ENCODE measurements at regions not wholly inside any gene's neighbourhood (a gene's known extent, or its start where the extent isn't known, plus 50 kb on each side); places are given as distances from the start of the nearest gene placed in this dataset.
"Not testable (repeated sequence)": the region's sequence is repeated elsewhere in the genome, so short reads cannot be mapped to it uniquely, and the experiment has no call there.

DNA sequence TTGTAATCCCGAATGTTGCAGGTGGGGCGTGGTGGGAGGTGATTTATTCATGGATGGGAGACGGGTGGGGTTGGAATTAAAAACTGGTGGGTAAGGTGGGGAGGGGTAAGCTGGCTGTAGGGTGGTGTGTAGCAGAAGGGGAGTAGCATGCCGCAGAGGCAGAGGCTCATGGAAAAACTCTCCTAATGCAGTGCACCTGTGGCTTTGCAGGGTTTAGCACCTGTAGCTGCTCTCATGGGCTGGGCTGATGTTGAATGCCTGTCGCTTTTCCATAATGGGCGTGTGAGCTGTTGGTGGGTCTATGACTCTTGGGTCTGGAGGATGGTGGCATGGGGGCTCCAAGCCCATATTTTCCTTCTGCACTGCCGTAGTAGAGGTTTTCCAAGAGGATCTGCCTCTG lies 169.0 kb upstream of the ZNF519 start:
- H3K27me3 ChIP-seq (ENCODE audit: control insufficient read depth in 1 of 2, insufficient read depth in 2 of 2, low read length in 2 of 2); H3K27ac ChIP-seq (ENCODE audit: extremely low read length, insufficient read depth, low read length); H3K9me3 ChIP-seq (ENCODE audit: low read length); ATAC-seq; in situ Hi-C loops (cut with HindIII; ENCODE audit: extremely low pct_ligation_motif_present, low pct_unique_long_range_greater_than_20kb); H3K36me3 ChIP-seq (replicated peaks in 1 of 2; ENCODE audit: control insufficient read depth in 1 of 2, insufficient read depth in 2 of 2, low read length in 2 of 2); H3K4me2 ChIP-seq (ENCODE audit: low read depth, low read length); POLR2A ChIA-PET; H2AFZ ChIP-seq (ENCODE audit: low read length); H3K4me3 ChIP-seq (replicated peaks in 1 of 3; ENCODE audit: insufficient read depth in 1 of 3, low read depth in 2 of 3, low read length in 3 of 3); H3K79me2 ChIP-seq (ENCODE audit: insufficient read depth, low read length); H3K9ac ChIP-seq (ENCODE audit: insufficient read depth, low read depth, low read length); FAIRE-seq; CTCF ChIA-PET (ENCODE audit: low intra/inter-chr PET ratio, low total read pairs); H4K20me1 ChIP-seq (ENCODE audit: insufficient read depth, low read length); intact Hi-C loops (cut with micrococcal nuclease; ENCODE audit: unreplicated experiment); BruUV-seq (replicated peaks); H3K4me1 ChIP-seq (ENCODE audit: insufficient read depth, low read length); DNase-seq (ENCODE audit: low spot score): not testable (repeated sequence)
- 54% methylated on average over 7 of the region's 7 CpGs for WGBS (ENCODE audit: low lambda C conversion rate)

DNA sequence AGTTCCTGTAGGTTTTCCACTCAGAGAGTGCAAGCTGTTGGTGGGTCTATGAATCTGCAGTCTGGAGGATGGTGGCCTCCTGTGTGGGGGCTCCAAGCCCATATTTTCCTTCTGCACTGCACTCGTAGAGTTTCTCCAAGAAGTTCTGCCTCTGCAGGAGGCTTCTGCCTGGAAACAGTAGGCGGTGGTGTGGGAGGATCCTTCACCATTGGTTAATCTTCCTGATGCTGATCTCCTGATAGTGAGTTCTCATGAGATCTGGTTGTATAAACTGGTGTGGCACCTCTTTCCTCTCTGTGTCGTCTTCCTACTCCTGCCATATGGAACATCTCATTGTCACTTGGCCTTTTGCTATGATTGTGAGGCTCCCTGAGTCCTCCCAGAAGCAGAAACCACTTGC lies 162.8 kb upstream of the ZNF519 start:
- WGBS (ENCODE audit: low lambda C conversion rate) = 0% methylated on average over 1 of the region's 3 CpGs
- H3K9me3 ChIP-seq (ENCODE audit: low read length); H3K4me3 ChIP-seq (replicated peaks in 1 of 3; ENCODE audit: insufficient read depth in 1 of 3, low read depth in 2 of 3, low read length in 3 of 3); H3K9ac ChIP-seq (ENCODE audit: insufficient read depth, low read depth, low read length); ATAC-seq; H4K20me1 ChIP-seq (ENCODE audit: insufficient read depth, low read length); H2AFZ ChIP-seq (ENCODE audit: low read length); DNase-seq (ENCODE audit: low spot score); H3K27ac ChIP-seq (ENCODE audit: extremely low read length, insufficient read depth, low read length); H3K79me2 ChIP-seq (ENCODE audit: insufficient read depth, low read length); FAIRE-seq; POLR2A ChIA-PET; BruUV-seq (replicated peaks); H3K36me3 ChIP-seq (replicated peaks in 1 of 2; ENCODE audit: control insufficient read depth in 1 of 2, insufficient read depth in 2 of 2, low read length in 2 of 2); in situ Hi-C loops (cut with HindIII; ENCODE audit: extremely low pct_ligation_motif_present, low pct_unique_long_range_greater_than_20kb); H3K4me1 ChIP-seq (ENCODE audit: insufficient read depth, low read length); H3K4me2 ChIP-seq (ENCODE audit: low read depth, low read length); intact Hi-C loops (cut with micrococcal nuclease; ENCODE audit: unreplicated experiment); H3K27me3 ChIP-seq (ENCODE audit: control insufficient read depth in 1 of 2, insufficient read depth in 2 of 2, low read length in 2 of 2); CTCF ChIA-PET (ENCODE audit: low intra/inter-chr PET ratio, low total read pairs): not testable (repeated sequence)

DNA sequence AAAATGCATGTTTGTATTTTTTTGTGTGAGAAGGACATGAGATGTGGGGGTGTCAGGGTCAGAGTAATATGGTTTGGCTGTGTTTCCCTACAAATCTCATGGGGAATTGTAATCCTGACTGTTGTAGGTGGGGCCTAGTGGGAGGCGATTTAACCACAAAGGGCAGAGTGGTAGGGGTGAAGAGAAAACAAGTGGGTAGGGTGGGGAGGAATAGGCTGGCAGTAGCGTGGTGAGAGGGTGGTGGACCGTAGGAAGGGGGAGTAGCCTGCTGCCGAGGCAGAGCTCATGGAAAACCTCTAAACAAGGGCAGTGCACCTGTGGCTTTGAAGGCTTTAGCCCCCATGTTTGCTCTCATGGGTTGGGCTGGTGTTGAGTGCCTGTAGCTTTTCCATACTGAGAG lies 152.8 kb upstream of the ZNF519 start:
- no peak overlapping the region for H3K9ac ChIP-seq (ENCODE audit: insufficient read depth, low read depth, low read length)
- H4K20me1 ChIP-seq (ENCODE audit: insufficient read depth, low read length) = no peaks in the 10 kb centered on the region
- WGBS (ENCODE audit: low lambda C conversion rate) = 10% methylated on average over 3 of the region's 4 CpGs
- H2AFZ ChIP-seq (ENCODE audit: low read length) = no peak overlapping the region
- H3K4me3 ChIP-seq (replicated peaks in 1 of 3; ENCODE audit: insufficient read depth in 1 of 3, low read depth in 2 of 3, low read length in 3 of 3) = no peak overlapping the region
- ChIA-PET POLR2A (no interaction called here), CTCF (ENCODE audit: low intra/inter-chr PET ratio, low total read pairs) (no interaction called here)
- no peaks in the 10 kb centered on the region for H3K79me2 ChIP-seq (ENCODE audit: insufficient read depth, low read length)
- ATAC-seq = no peak
- no peak overlapping the region for H3K27ac ChIP-seq (ENCODE audit: extremely low read length, insufficient read depth, low read length)
- no peak for FAIRE-seq
- in situ Hi-C loops (cut with HindIII; ENCODE audit: extremely low pct_ligation_motif_present, low pct_unique_long_range_greater_than_20kb) (no loop called here), intact Hi-C loops (cut with micrococcal nuclease; ENCODE audit: unreplicated experiment) (no loop called here)
- no peaks in the 10 kb centered on the region for H3K9me3 ChIP-seq (ENCODE audit: low read length)
- no peaks in the 10 kb centered on the region for H3K36me3 ChIP-seq (replicated peaks in 1 of 2; ENCODE audit: control insufficient read depth in 1 of 2, insufficient read depth in 2 of 2, low read length in 2 of 2)
- H3K4me2 ChIP-seq (ENCODE audit: low read depth, low read length) = no peak overlapping the region
- H3K4me1 ChIP-seq (ENCODE audit: insufficient read depth, low read length) = no peaks in the 10 kb centered on the region
- DNase-seq (ENCODE audit: low spot score) = no peak
- no TSS peak for BruUV-seq (replicated peaks)
- no peaks in the 10 kb centered on the region for H3K27me3 ChIP-seq (ENCODE audit: control insufficient read depth in 1 of 2, insufficient read depth in 2 of 2, low read length in 2 of 2)
- no peak for TF ChIP-seq CREB1 (IDR thresholded peaks at IDR 0.05)
- no peak for TF ChIP-seq CREB1 (CRISPR knock-in tag; IDR thresholded peaks at IDR 0.05)
- TF ChIP-seq, protein P1, sequence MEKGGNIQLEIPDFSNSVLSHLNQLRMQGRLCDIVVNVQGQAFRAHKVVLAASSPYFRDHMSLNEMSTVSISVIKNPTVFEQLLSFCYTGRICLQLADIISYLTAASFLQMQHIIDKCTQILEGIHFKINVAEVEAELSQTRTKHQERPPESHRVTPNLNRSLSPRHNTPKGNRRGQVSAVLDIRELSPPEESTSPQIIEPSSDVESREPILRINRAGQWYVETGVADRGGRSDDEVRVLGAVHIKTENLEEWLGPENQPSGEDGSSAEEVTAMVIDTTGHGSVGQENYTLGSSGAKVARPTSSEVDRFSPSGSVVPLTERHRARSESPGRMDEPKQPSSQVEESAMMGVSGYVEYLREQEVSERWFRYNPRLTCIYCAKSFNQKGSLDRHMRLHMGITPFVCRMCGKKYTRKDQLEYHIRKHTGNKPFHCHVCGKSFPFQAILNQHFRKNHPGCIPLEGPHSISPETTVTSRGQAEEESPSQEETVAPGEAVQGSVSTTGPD (CRISPR knock-in tag; IDR thresholded peaks at IDR 0.05) = no peak
- TF ChIP-seq ZNF431 (CRISPR knock-in tag; IDR thresholded peaks at IDR 0.05; ENCODE audit: borderline replicate concordance, low read depth) = no peak
- TF ChIP-seq ZNF34 (CRISPR knock-in tag; IDR thresholded peaks at IDR 0.05; ENCODE audit: borderline replicate concordance) = no peak
- no peak for TF ChIP-seq SRY (CRISPR knock-in tag; IDR thresholded peaks at IDR 0.05)
- TF ChIP-seq ZBTB21 (CRISPR knock-in tag; IDR thresholded peaks at IDR 0.05) = no peak
- TF ChIP-seq NR2F1 (CRISPR knock-in tag; IDR thresholded peaks at IDR 0.05) = no peak
- TF ChIP-seq PHF21A (CRISPR knock-in tag; IDR thresholded peaks at IDR 0.05) = no peak
- no peak for TF ChIP-seq ZFP41 (CRISPR knock-in tag; IDR thresholded peaks at IDR 0.05; ENCODE audit: borderline replicate concordance)
- no peak for TF ChIP-seq RBM39 (IDR thresholded peaks at IDR 0.05; ENCODE audit: low read depth, low read length, poor library complexity, severe bottlenecking)
- no peak for TF ChIP-seq RNF2 (conservative IDR thresholded peaks at IDR 0.05; ENCODE audit: low read depth)
- no peak for TF ChIP-seq THAP11 (CRISPR knock-in tag; IDR thresholded peaks at IDR 0.05)
